Esophagus squamous epithelium (tissue), 5 donors: ENCODE measurements at regions not wholly inside any gene's neighbourhood (a gene's known extent, or its start where the extent isn't known, plus 50 kb on each side); places are given as distances from the start of the nearest gene placed in this dataset.

ENCODE experiments used
- DNase-seq: peaks from one replicate; lab custom pipeline; 2025; lab: John Stamatoyannopoulos, UW
- H3K27ac ChIP-seq, 4 donors: fragments of 200-600 bp; sonication (generic); one replicate each; pipeline ENCODE4 v1.5.1; 2016 to 2019; ENCODE audit warnings: mild to moderate bottlenecking in 1 of 4
- H3K27me3 ChIP-seq, 4 donors: fragments of 200-600 bp; sonication (generic); 1 replicate in 3 of 4; 2 replicates in 1 of 4; pipeline versions ENCODE4 v1.5.1 to v1.6.0; 2017 to 2021; ENCODE audit warnings: antibody characterized with exemption in 1 of 4
- H3K36me3 ChIP-seq, 3 donors: fragments of 200-600 bp; sonication (generic); one replicate each; pipeline ENCODE4 v1.5.1; 2016 to 2019
- H3K4me1 ChIP-seq, 3 donors: fragments of 200-600 bp; sonication (generic); one replicate each; pipeline ENCODE4 v1.5.1; 2017 to 2019
- H3K4me3 ChIP-seq, 4 donors: fragments of 200-600 bp; sonication (generic); 1 replicate in 3 of 4; 2 replicates in 1 of 4; pipeline ENCODE4 v1.5.1; 2016 to 2019; ENCODE audit warnings: mild to moderate bottlenecking in 2 of 4, moderate library complexity in 1 of 4
- H3K9me3 ChIP-seq, 3 donors: fragments of 200-600 bp; sonication (generic); one replicate each; pipeline ENCODE4 v1.5.1; 2016 to 2019
- CTCF ChIP-seq, 6 experiments: fragments of 450-650 bp in 4 of 6; fragments of 200-600 bp in 2 of 6; sonication (generic) in 2 of 6; IDR thresholded peaks; one replicate each; pipeline ENCODE4 v1.5.1; 2016 to 2019; ENCODE audit warnings: antibody characterized with exemption in 6 of 6, mild to moderate bottlenecking in 4 of 6, moderate library complexity in 4 of 6
- POLR2A ChIP-seq, 4 donors: fragments of 450-650 bp; IDR thresholded peaks; one replicate each; pipeline ENCODE4 v1.6.1; 2017; ENCODE audit warnings: antibody characterized with exemption in 4 of 4, mild to moderate bottlenecking in 4 of 4, moderate library complexity in 3 of 4
- WGBS, 2 donors: methylation state at CpG; one replicate each; pipeline ENCODE4 v1.1.5; 2018; 5-methylcytosine and 5-hydroxymethylcytosine counted together
- intact Hi-C: fragments of 100-400 bp; cut with DNase I; formaldehyde crosslinking; loops from one replicate; pipeline ENCODE4 v1.15.0; 2022
- donor health status: DM: yes; HTN: yes; CAD: no.

GRCh38 chr4:153852501-153852900, 63.6 kb upstream of the SFRP2 start:
- DNase-seq, result no peak
- H3K36me3 ChIP-seq, result no peaks in the 10 kb centered on the region
- no peak overlapping the region for H3K27ac ChIP-seq
- no peaks in the 10 kb centered on the region for H3K4me1 ChIP-seq
- no peak overlapping the region for H3K4me3 ChIP-seq
- intact Hi-C loops, result no loop called here
- no peaks in the 10 kb centered on the region for H3K9me3 ChIP-seq
- no peak for TF ChIP-seq POLR2A (IDR thresholded peaks at IDR 0.05)
- TF ChIP-seq CTCF (IDR thresholded peaks at IDR 0.05), result no peak
- 100% methylated on average over 1 of the region's 1 CpG for WGBS, 2 donors
- no peaks in the 10 kb centered on the region for H3K27me3 ChIP-seq

GRCh38 chr4:153850533-153851280, 61.8 kb upstream of the SFRP2 start:
- TF ChIP-seq POLR2A (IDR thresholded peaks at IDR 0.05), result no peak
- TF ChIP-seq CTCF (IDR thresholded peaks at IDR 0.05), result no peak
- H3K36me3 ChIP-seq, result no peaks in the 10 kb centered on the region
- no peak for DNase-seq
- H3K9me3 ChIP-seq, result no peaks in the 10 kb centered on the region
- no peaks in the 10 kb centered on the region for H3K27me3 ChIP-seq
- H3K27ac ChIP-seq, result no peak overlapping the region
- no peaks in the 10 kb centered on the region for H3K4me1 ChIP-seq
- no peak overlapping the region for H3K4me3 ChIP-seq
- intact Hi-C loops, result no loop called here
- WGBS, 2 donors, result 41 to 71% methylated on average over 1 to 2 of the region's 2 CpGs

GRCh38 chr4:153844144-153844543, 55.3 kb upstream of the SFRP2 start:
- 58 to 69% methylated on average over 3 of the region's 3 CpGs for WGBS, 2 donors
- Histone ChIP-seq H3K27ac (no peak overlapping the region), H3K36me3 (no peaks in the 10 kb centered on the region), H3K4me3 (no peak overlapping the region), H3K9me3 (no peaks in the 10 kb centered on the region), H3K27me3 (no peaks in the 10 kb centered on the region), H3K4me1 (no peaks in the 10 kb centered on the region)
- intact Hi-C loops, result no loop called here
- no peak for DNase-seq
- TF ChIP-seq POLR2A (IDR thresholded peaks at IDR 0.05) (no peak), CTCF (IDR thresholded peaks at IDR 0.05) (no peak)
